ENCODE measurements at regions not wholly inside any gene's neighbourhood (a gene's known extent, or its start where the extent isn't known, plus 50 kb on each side); places are given as distances from the start of the nearest gene placed in this dataset.
"Not testable (repeated sequence)": the region's sequence is repeated elsewhere in the genome, so short reads cannot be mapped to it uniquely, and the experiment has no call there.

GRCh38 chr1:72986591-72987290 is 704.4 kb upstream of the NEGR1 start:
- DNase-seq (ENCODE audit: low read depth, low spot score): no peak
- in situ Hi-C loops (cut with HindIII; ENCODE audit: low pct_unique_long_range_greater_than_20kb, low sequenced_read_pairs): no loop called here

- DNase-seq (ENCODE audit: low read depth, low spot score); in situ Hi-C loops (cut with HindIII; ENCODE audit: low pct_unique_long_range_greater_than_20kb, low sequenced_read_pairs): not testable (repeated sequence)
Observed at GRCh38 chr1:72985024-72985423, 702.7 kb upstream of the NEGR1 start.

- in situ Hi-C loops (cut with HindIII; ENCODE audit: low pct_unique_long_range_greater_than_20kb, low sequenced_read_pairs); DNase-seq (ENCODE audit: low read depth, low spot score): not testable (repeated sequence)
Observed at GRCh38 chr1:72983011-72983410, 700.7 kb upstream of the NEGR1 start.

- DNase-seq (ENCODE audit: low read depth, low spot score): no peak
- in situ Hi-C loops (cut with HindIII; ENCODE audit: low pct_unique_long_range_greater_than_20kb, low sequenced_read_pairs): no loop called here
Observed at GRCh38 chr1:72969461-72969860, 687.1 kb upstream of the NEGR1 start.

- in situ Hi-C loops (cut with HindIII; ENCODE audit: low pct_unique_long_range_greater_than_20kb, low sequenced_read_pairs): no loop called here
- DNase-seq (ENCODE audit: low read depth, low spot score): no peak
Observed at GRCh38 chr1:72954943-72955342, 672.6 kb upstream of the NEGR1 start.

GRCh38 chr1:72950900-72951299 is 668.6 kb upstream of the NEGR1 start:
- DNase-seq (ENCODE audit: low read depth, low spot score); in situ Hi-C loops (cut with HindIII; ENCODE audit: low pct_unique_long_range_greater_than_20kb, low sequenced_read_pairs): not testable (repeated sequence)

- in situ Hi-C loops (cut with HindIII; ENCODE audit: low pct_unique_long_range_greater_than_20kb, low sequenced_read_pairs): no loop called here
- no peak for DNase-seq (ENCODE audit: low read depth, low spot score)
Observed at GRCh38 chr1:72946903-72947499, 664.7 kb upstream of the NEGR1 start.

GRCh38 chr1:72942008-72942407 is 659.7 kb upstream of the NEGR1 start:
- in situ Hi-C loops (cut with HindIII; ENCODE audit: low pct_unique_long_range_greater_than_20kb, low sequenced_read_pairs): no loop called here
- DNase-seq (ENCODE audit: low read depth, low spot score): no peak

- in situ Hi-C loops (cut with HindIII; ENCODE audit: low pct_unique_long_range_greater_than_20kb, low sequenced_read_pairs): no loop called here
- DNase-seq (ENCODE audit: low read depth, low spot score): no peak
Observed at GRCh38 chr1:72938408-72938807, 656.1 kb upstream of the NEGR1 start.

- in situ Hi-C loops (cut with HindIII; ENCODE audit: low pct_unique_long_range_greater_than_20kb, low sequenced_read_pairs): no loop called here
- DNase-seq (ENCODE audit: low read depth, low spot score): no peak
Observed at GRCh38 chr1:72937905-72938304, 655.6 kb upstream of the NEGR1 start.

GRCh38 chr1:72936942-72937341 is 654.6 kb upstream of the NEGR1 start:
- in situ Hi-C loops (cut with HindIII; ENCODE audit: low pct_unique_long_range_greater_than_20kb, low sequenced_read_pairs): no loop called here
- DNase-seq (ENCODE audit: low read depth, low spot score): no peak

GRCh38 chr1:72936151-72936740 is 653.9 kb upstream of the NEGR1 start:
- in situ Hi-C loops (cut with HindIII; ENCODE audit: low pct_unique_long_range_greater_than_20kb, low sequenced_read_pairs): no loop called here
- no peak for DNase-seq (ENCODE audit: low read depth, low spot score)

- no peak for DNase-seq (ENCODE audit: low read depth, low spot score)
- in situ Hi-C loops (cut with HindIII; ENCODE audit: low pct_unique_long_range_greater_than_20kb, low sequenced_read_pairs): no loop called here
Observed at GRCh38 chr1:72932025-72932424, 649.7 kb upstream of the NEGR1 start.

- DNase-seq (ENCODE audit: low read depth, low spot score): no peak
- in situ Hi-C loops (cut with HindIII; ENCODE audit: low pct_unique_long_range_greater_than_20kb, low sequenced_read_pairs): no loop called here
Observed at GRCh38 chr1:72930528-72930927, 648.2 kb upstream of the NEGR1 start.

GRCh38 chr1:72918940-72919339 is 636.6 kb upstream of the NEGR1 start:
- no peak for DNase-seq (ENCODE audit: low read depth, low spot score)
- in situ Hi-C loops (cut with HindIII; ENCODE audit: low pct_unique_long_range_greater_than_20kb, low sequenced_read_pairs): no loop called here

- no peak for DNase-seq (ENCODE audit: low read depth, low spot score)
- in situ Hi-C loops (cut with HindIII; ENCODE audit: low pct_unique_long_range_greater_than_20kb, low sequenced_read_pairs): no loop called here
Observed at GRCh38 chr1:72917920-72918319, 635.6 kb upstream of the NEGR1 start.

- in situ Hi-C loops (cut with HindIII; ENCODE audit: low pct_unique_long_range_greater_than_20kb, low sequenced_read_pairs): no loop called here
- no peak for DNase-seq (ENCODE audit: low read depth, low spot score)
Observed at GRCh38 chr1:72915581-72915980, 633.2 kb upstream of the NEGR1 start.

GRCh38 chr1:72911656-72912055 is 629.3 kb upstream of the NEGR1 start:
- in situ Hi-C loops (cut with HindIII; ENCODE audit: low pct_unique_long_range_greater_than_20kb, low sequenced_read_pairs): no loop called here
- DNase-seq (ENCODE audit: low read depth, low spot score): no peak

GRCh38 chr1:72896256-72896655 is 613.9 kb upstream of the NEGR1 start:
- no peak for DNase-seq (ENCODE audit: low read depth, low spot score)
- in situ Hi-C loops (cut with HindIII; ENCODE audit: low pct_unique_long_range_greater_than_20kb, low sequenced_read_pairs): no loop called here
